ENCODE measurements at regions not wholly inside any gene's neighbourhood (a gene's known extent, or its start where the extent isn't known, plus 50 kb on each side); places are given as distances from the start of the nearest gene placed in this dataset.
"Not testable (repeated sequence)": the region's sequence is repeated elsewhere in the genome, so short reads cannot be mapped to it uniquely, and the experiment has no call there.

DNA sequence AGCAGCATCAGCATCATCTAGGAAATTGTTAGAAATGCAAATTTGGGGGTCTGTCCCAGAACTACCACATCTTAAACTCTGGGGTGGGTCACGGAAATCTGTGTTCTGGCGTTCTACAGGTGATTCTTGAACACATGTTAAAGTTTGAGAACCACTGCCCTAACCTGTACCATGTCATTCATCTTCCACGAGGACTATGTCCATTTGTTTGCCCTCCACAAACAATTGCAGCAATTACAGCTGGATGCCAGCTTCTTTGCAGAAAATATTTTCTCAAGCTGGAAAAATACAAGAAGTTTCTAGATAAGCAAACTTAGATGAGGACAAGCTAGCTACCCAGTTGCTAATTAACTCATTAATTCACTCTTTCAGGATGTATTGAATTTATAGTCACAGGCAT is 54.1 kb downstream of the MAFB start:
- H3K4me3 ChIP-seq (ENCODE audit: low read depth in 1 of 5, low read length in 5 of 5) = no peak overlapping the region
- H3K9ac ChIP-seq (ENCODE audit: low read length in 5 of 5) = no peak overlapping the region
- peaks cover 0 to 11% (median 3%) of the 10 kb centered on the region in 5 donors for H3K4me1 ChIP-seq (ENCODE audit: control insufficient read depth in 5 of 5, insufficient read depth in 5 of 5, low read length in 5 of 5)
- no peaks in the 10 kb centered on the region for H3K9me3 ChIP-seq (ENCODE audit: control insufficient read depth in 5 of 5, low read length in 5 of 5)
- H3K27ac ChIP-seq (ENCODE audit: low read depth, low read length) = no peak overlapping the region
- no peaks in the 10 kb centered on the region for H3K36me3 ChIP-seq (ENCODE audit: control insufficient read depth in 5 of 5, insufficient read depth in 5 of 5, low read length in 5 of 5)
- H3K27me3 ChIP-seq (ENCODE audit: control insufficient read depth in 5 of 5, insufficient read depth in 4 of 5, low read length in 5 of 5) = peaks cover 0 to 3% (median 0%) of the 10 kb centered on the region in 5 donors

DNA sequence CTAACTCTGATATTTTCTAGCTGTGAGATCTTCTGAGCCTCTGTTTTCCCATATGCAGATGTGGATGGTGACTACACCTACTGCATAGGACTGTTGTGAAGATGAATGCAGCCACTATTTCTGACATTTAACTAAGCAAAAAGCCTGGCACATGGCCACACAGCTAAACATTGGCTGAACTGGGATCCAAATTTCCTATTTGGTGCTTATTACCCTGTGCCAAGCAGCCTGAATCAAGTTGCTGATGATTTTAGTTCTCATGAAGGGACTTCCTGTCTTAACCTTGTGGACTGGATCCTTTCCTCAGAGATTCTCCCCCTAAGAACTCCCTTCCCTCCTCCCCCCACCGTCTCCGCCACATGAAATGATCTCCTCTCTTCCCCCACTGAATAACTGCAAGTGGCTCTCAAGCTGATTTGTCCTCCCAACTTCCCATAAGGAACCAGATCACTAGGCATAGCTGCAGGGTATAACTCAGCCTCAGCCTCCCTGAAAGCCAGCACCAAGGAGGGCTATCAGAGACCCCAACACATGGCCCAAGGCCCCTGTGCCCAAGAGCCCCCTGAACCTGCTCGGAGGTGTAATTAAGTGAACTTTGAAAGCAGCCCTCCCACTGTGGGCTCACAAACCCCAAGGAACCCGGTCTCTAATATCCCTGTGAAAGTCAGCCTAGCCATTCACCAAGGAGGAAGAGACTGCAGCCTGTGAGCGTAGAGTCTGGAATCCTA is 55.7 kb downstream of the MAFB start:
- Histone ChIP-seq H3K9ac (ENCODE audit: low read length in 5 of 5) (no peak overlapping the region), H3K27me3 (ENCODE audit: control insufficient read depth in 5 of 5, insufficient read depth in 4 of 5, low read length in 5 of 5) (peaks cover 0 to 3% (median 0%) of the 10 kb centered on the region in 5 donors), H3K36me3 (ENCODE audit: control insufficient read depth in 5 of 5, insufficient read depth in 5 of 5, low read length in 5 of 5) (no peaks in the 10 kb centered on the region), H3K9me3 (ENCODE audit: control insufficient read depth in 5 of 5, low read length in 5 of 5) (no peaks in the 10 kb centered on the region), H3K27ac (ENCODE audit: low read depth, low read length) (no peak overlapping the region), H3K4me3 (ENCODE audit: low read depth in 1 of 5, low read length in 5 of 5) (no peak overlapping the region), H3K4me1 (ENCODE audit: control insufficient read depth in 5 of 5, insufficient read depth in 5 of 5, low read length in 5 of 5) (peaks cover 0 to 11% (median 3%) of the 10 kb centered on the region in 5 donors)

DNA sequence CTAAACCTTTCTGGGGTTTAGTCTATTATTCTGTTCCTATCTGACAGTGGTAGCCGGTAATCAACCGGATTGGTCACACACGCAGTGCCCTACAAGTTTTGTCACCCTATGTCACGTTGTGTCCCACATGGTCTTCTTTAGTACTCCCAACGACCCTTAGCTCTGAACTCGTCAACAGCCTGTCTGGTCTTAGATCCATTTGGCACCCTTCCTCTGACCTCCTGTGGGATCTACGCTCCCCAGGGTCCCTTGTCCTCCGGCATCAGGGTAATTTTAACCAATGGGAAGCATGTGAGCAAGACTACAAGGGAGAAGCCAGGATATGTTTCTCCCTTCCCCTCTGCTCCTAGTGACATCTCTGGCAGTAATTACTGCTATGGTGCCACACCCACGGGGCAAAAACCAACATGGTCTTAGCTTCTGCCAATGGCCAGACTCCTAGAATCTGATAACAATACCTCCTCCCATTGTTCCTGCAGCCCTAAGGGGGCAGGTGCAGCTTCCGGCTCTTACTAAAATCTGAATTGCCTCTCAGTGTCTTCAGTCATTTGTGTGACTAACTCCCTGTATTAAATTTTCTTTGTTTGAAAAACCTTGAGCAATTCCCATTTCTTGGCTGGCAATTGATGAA is 56.6 kb downstream of the MAFB start:
- Histone ChIP-seq H3K27ac (ENCODE audit: low read depth, low read length) (no peak overlapping the region), H3K9me3 (ENCODE audit: control insufficient read depth in 5 of 5, low read length in 5 of 5) (no peaks in the 10 kb centered on the region), H3K9ac (ENCODE audit: low read length in 5 of 5) (no peak overlapping the region), H3K4me3 (ENCODE audit: low read depth in 1 of 5, low read length in 5 of 5) (no peak overlapping the region), H3K36me3 (ENCODE audit: control insufficient read depth in 5 of 5, insufficient read depth in 5 of 5, low read length in 5 of 5) (no peaks in the 10 kb centered on the region), H3K4me1 (ENCODE audit: control insufficient read depth in 5 of 5, insufficient read depth in 5 of 5, low read length in 5 of 5) (peaks cover 0 to 11% (median 3%) of the 10 kb centered on the region in 5 donors), H3K27me3 (ENCODE audit: control insufficient read depth in 5 of 5, insufficient read depth in 4 of 5, low read length in 5 of 5) (peaks cover 0 to 3% (median 0%) of the 10 kb centered on the region in 5 donors)

DNA sequence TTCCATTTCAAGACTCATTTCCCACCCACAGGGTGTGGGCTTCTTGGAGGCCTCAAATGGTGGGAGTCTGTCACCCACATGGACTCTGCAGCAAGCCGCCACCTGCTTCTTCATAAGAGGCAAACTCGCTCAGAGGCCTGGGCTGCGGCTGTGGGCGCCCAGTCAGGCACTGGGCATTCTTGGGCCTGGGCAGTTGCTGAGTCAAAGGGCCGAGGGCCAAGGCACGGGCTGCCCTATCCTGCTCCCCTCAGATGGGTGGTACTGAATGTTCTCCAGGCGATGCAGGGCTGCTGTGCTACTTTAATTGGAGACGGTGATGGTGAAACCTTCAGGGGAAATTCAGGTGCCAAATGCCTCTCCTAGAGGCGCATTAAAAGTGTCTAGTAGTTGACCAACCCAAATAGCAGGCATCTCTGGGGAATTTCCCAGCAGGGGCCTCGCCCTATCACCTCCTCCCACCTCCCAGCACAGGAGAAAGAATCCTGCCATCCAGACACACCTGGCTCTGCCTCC is 57.9 kb downstream of the MAFB start:
- Histone ChIP-seq H3K4me3 (ENCODE audit: low read depth in 1 of 5, low read length in 5 of 5) (no peak overlapping the region), H3K4me1 (ENCODE audit: control insufficient read depth in 5 of 5, insufficient read depth in 5 of 5, low read length in 5 of 5) (peaks cover 0 to 11% (median 3%) of the 10 kb centered on the region in 5 donors), H3K27ac (ENCODE audit: low read depth, low read length) (no peak overlapping the region), H3K9ac (ENCODE audit: low read length in 5 of 5) (no peak overlapping the region), H3K36me3 (ENCODE audit: control insufficient read depth in 5 of 5, insufficient read depth in 5 of 5, low read length in 5 of 5) (no peaks in the 10 kb centered on the region), H3K27me3 (ENCODE audit: control insufficient read depth in 5 of 5, insufficient read depth in 4 of 5, low read length in 5 of 5) (peaks cover 0 to 3% (median 0%) of the 10 kb centered on the region in 5 donors), H3K9me3 (ENCODE audit: control insufficient read depth in 5 of 5, low read length in 5 of 5) (peaks cover 0 to 9% (median 4%) of the 10 kb centered on the region in 5 donors)

DNA sequence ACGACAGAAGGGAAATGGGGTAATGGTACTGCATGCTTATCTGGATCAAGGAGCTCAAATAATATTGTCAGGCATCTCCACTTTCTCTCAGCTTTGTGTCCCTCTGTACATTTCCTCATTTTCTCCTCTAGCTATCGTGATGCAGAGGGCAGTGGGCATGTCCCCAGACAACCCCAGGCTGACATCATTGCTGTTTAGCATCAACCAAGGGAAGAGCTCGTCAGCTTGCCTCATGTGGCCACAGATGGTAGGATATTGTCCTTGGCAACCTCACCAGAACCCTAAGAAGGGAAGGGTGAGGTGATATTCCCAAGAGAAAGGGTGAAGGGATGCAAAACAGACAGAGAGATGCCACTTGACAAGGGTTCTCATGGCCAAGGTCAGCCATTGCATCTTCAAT is 58.3 kb downstream of the MAFB start:
- no peak overlapping the region for H3K4me3 ChIP-seq (ENCODE audit: low read depth in 1 of 5, low read length in 5 of 5)
- peaks cover 0 to 11% (median 3%) of the 10 kb centered on the region in 5 donors for H3K4me1 ChIP-seq (ENCODE audit: control insufficient read depth in 5 of 5, insufficient read depth in 5 of 5, low read length in 5 of 5)
- H3K27me3 ChIP-seq (ENCODE audit: control insufficient read depth in 5 of 5, insufficient read depth in 4 of 5, low read length in 5 of 5) = peaks cover 0 to 3% (median 0%) of the 10 kb centered on the region in 5 donors
- H3K36me3 ChIP-seq (ENCODE audit: control insufficient read depth in 5 of 5, insufficient read depth in 5 of 5, low read length in 5 of 5) = no peaks in the 10 kb centered on the region
- peaks cover 0 to 12% (median 4%) of the 10 kb centered on the region in 5 donors for H3K9me3 ChIP-seq (ENCODE audit: control insufficient read depth in 5 of 5, low read length in 5 of 5)
- H3K27ac ChIP-seq (ENCODE audit: low read depth, low read length) = no peak overlapping the region
- H3K9ac ChIP-seq (ENCODE audit: low read length in 5 of 5) = no peak overlapping the region

DNA sequence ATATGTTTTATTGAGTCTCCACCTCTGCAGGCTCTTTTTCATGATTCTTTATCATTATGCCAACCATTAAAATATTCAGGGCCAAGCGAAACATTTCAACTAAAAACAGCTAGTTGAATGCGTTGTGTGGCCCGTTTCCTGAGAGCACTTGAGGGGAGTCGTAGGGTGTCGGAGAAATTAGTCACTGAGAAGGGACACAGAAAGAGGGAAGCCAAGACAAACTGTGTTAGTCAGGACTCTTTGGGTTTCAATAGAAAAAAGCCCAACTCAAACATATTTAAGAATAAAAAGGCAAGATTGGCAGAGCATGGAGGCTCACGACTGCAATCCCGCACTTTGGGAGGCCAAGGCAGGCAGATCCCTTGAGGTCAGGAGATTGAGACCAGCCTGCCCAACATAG is 58.9 kb downstream of the MAFB start:
- peaks cover 0 to 3% (median 0%) of the 10 kb centered on the region in 5 donors for H3K27me3 ChIP-seq (ENCODE audit: control insufficient read depth in 5 of 5, insufficient read depth in 4 of 5, low read length in 5 of 5)
- H3K4me1 ChIP-seq (ENCODE audit: control insufficient read depth in 5 of 5, insufficient read depth in 5 of 5, low read length in 5 of 5) = peaks cover 0 to 11% (median 3%) of the 10 kb centered on the region in 5 donors
- no peak overlapping the region for H3K27ac ChIP-seq (ENCODE audit: low read depth, low read length)
- no peak overlapping the region for H3K4me3 ChIP-seq (ENCODE audit: low read depth in 1 of 5, low read length in 5 of 5)
- peaks cover 0 to 13% (median 4%) of the 10 kb centered on the region in 5 donors for H3K9me3 ChIP-seq (ENCODE audit: control insufficient read depth in 5 of 5, low read length in 5 of 5)
- H3K9ac ChIP-seq (ENCODE audit: low read length in 5 of 5) = no peak overlapping the region
- H3K36me3 ChIP-seq (ENCODE audit: control insufficient read depth in 5 of 5, insufficient read depth in 5 of 5, low read length in 5 of 5) = no peaks in the 10 kb centered on the region

DNA sequence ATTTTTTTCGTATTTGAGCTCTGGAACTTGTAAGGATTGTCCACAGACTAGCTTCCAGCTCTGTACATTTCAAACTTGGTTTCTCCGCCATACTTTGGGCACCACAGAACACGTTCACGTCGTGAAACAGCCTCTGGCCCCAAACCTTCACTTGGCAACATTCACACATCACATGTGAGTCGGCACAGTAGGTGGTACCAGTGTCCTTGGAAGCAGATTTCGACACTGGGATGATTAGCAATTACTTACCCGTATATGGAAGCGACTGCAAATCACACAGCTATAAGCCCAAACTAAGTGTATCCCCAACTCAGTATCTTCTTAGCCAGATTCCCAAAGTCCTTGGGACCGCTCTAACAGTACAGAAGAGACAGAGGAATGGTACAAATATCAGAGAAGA is 60.2 kb downstream of the MAFB start:
- H3K27ac ChIP-seq (ENCODE audit: low read depth, low read length) = no peak overlapping the region
- H3K4me1 ChIP-seq (ENCODE audit: control insufficient read depth in 5 of 5, insufficient read depth in 5 of 5, low read length in 5 of 5) = peaks cover 0 to 11% (median 3%) of the 10 kb centered on the region in 5 donors
- no peaks in the 10 kb centered on the region for H3K36me3 ChIP-seq (ENCODE audit: control insufficient read depth in 5 of 5, insufficient read depth in 5 of 5, low read length in 5 of 5)
- H3K9me3 ChIP-seq (ENCODE audit: control insufficient read depth in 5 of 5, low read length in 5 of 5) = peaks cover 0 to 13% (median 4%) of the 10 kb centered on the region in 5 donors
- H3K27me3 ChIP-seq (ENCODE audit: control insufficient read depth in 5 of 5, insufficient read depth in 4 of 5, low read length in 5 of 5) = no peaks in the 10 kb centered on the region
- no peak overlapping the region for H3K4me3 ChIP-seq (ENCODE audit: low read depth in 1 of 5, low read length in 5 of 5)
- no peak overlapping the region for H3K9ac ChIP-seq (ENCODE audit: low read length in 5 of 5)

DNA sequence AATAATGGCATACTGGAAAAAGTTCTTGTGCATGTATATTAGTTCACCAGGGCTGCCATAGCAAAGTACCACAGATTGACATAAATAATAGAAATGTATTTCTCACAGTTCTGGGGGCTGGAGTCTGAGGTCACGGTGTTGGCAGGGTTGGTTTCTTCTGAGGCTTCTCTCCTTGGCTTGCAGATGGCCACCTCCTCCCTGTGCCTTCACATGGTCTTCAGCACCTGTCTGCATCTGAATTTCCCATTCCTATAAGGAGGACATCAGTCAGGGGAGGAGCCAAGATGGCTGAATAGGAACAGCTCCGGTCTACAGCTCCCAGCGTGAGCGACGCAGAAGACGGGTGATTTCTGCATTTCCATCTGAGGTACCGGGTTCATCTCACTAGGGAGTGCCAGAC is 70.0 kb downstream of the MAFB start:
- not testable (repeated sequence) for H3K27me3 ChIP-seq (ENCODE audit: control insufficient read depth in 5 of 5, insufficient read depth in 4 of 5, low read length in 5 of 5); H3K4me1 ChIP-seq (ENCODE audit: control insufficient read depth in 5 of 5, insufficient read depth in 5 of 5, low read length in 5 of 5); H3K4me3 ChIP-seq (ENCODE audit: low read depth in 1 of 5, low read length in 5 of 5); H3K36me3 ChIP-seq (ENCODE audit: control insufficient read depth in 5 of 5, insufficient read depth in 5 of 5, low read length in 5 of 5); H3K9me3 ChIP-seq (ENCODE audit: control insufficient read depth in 5 of 5, low read length in 5 of 5); H3K9ac ChIP-seq (ENCODE audit: low read length in 5 of 5); H3K27ac ChIP-seq (ENCODE audit: low read depth, low read length)

DNA sequence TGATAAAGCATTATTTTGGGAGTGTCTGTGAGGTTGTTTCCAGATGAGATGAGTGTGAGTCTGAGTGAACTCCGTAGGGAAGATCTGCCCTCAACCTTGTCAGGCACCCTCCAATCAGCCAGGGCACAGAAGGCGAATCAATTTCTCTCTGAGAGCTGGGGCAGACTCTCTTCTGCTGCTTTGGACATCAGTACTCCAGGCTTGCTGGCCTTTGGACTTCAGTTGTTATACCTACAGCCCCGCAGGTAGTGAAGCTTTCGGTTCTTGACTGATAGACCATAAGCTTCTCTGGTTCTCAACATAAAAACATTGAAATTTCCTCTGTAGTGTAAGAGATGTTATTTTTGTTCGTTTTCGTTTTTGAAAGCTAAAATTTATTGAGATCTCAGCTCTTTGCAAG is 71.4 kb downstream of the MAFB start:
- H3K4me3 ChIP-seq (ENCODE audit: low read depth in 1 of 5, low read length in 5 of 5) = no peak overlapping the region
- H3K9me3 ChIP-seq (ENCODE audit: control insufficient read depth in 5 of 5, low read length in 5 of 5) = no peaks in the 10 kb centered on the region
- no peaks in the 10 kb centered on the region for H3K4me1 ChIP-seq (ENCODE audit: control insufficient read depth in 5 of 5, insufficient read depth in 5 of 5, low read length in 5 of 5)
- H3K27ac ChIP-seq (ENCODE audit: low read depth, low read length) = no peak overlapping the region
- no peaks in the 10 kb centered on the region for H3K36me3 ChIP-seq (ENCODE audit: control insufficient read depth in 5 of 5, insufficient read depth in 5 of 5, low read length in 5 of 5)
- no peak overlapping the region for H3K9ac ChIP-seq (ENCODE audit: low read length in 5 of 5)
- H3K27me3 ChIP-seq (ENCODE audit: control insufficient read depth in 5 of 5, insufficient read depth in 4 of 5, low read length in 5 of 5) = no peaks in the 10 kb centered on the region

DNA sequence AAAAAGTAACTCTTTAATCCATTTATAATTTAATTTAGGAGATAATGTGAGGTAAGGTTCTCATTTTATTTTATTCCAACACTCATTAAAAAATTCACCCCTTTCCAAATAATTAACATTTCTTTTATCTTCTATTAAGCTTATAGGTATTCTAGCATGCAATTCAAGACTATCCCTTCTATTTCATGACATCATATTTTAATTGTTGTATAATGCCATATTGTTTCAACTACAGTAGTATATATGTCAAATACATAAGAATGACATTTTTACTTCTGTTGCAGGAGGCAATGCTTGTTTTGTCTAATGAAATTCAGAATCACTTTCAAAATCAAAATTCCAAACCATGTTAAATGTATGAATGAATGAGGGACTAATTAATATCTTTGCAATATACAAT is 76.2 kb downstream of the MAFB start:
- Histone ChIP-seq H3K27ac (ENCODE audit: low read depth, low read length) (no peak overlapping the region), H3K9me3 (ENCODE audit: control insufficient read depth in 5 of 5, low read length in 5 of 5) (no peaks in the 10 kb centered on the region), H3K9ac (ENCODE audit: low read length in 5 of 5) (no peak overlapping the region), H3K36me3 (ENCODE audit: control insufficient read depth in 5 of 5, insufficient read depth in 5 of 5, low read length in 5 of 5) (no peaks in the 10 kb centered on the region), H3K27me3 (ENCODE audit: control insufficient read depth in 5 of 5, insufficient read depth in 4 of 5, low read length in 5 of 5) (no peaks in the 10 kb centered on the region), H3K4me3 (ENCODE audit: low read depth in 1 of 5, low read length in 5 of 5) (no peak overlapping the region), H3K4me1 (ENCODE audit: control insufficient read depth in 5 of 5, insufficient read depth in 5 of 5, low read length in 5 of 5) (no peaks in the 10 kb centered on the region)

Data from subcutaneous abdominal adipose tissue (tissue), 5 donors.